HepG2 (cell line): ENCODE measurements at regions not wholly inside any gene's neighbourhood (a gene's known extent, or its start where the extent isn't known, plus 50 kb on each side); places are given as distances from the start of the nearest gene placed in this dataset.
A peak's percentile ranks its signal among the peaks of the same experiment; 100 is the strongest.

ENCODE experiments used
- ARNTL ChIP-seq: sonication (generic); formaldehyde crosslinking; IDR thresholded peaks from 2 replicates; pipeline ENCODE4 v1.4.0; 2020; ENCODE audit warnings: mild to moderate bottlenecking, missing genetic modification reagents
- EP300 ChIP-seq, 3 experiments: sonication (generic) in 1 of 3; formaldehyde crosslinking in 1 of 3; IDR thresholded peaks; 2 replicates each; pipeline versions ENCODE4 v1.5.1 to v1.6.1; 2011 to 2020; ENCODE audit warnings: low read depth in 2 of 3, low read length in 2 of 3, borderline replicate concordance in 1 of 3, improper control_type of control experiment in 1 of 3, mild to moderate bottlenecking in 1 of 3, missing genetic modification reagents in 1 of 3, moderate library complexity in 1 of 3
- HNF4G ChIP-seq, 2 experiments: sonication (generic) in 1 of 2; formaldehyde crosslinking in 1 of 2; IDR thresholded peaks; 2 replicates each; pipeline versions ENCODE4 v1.4.0 to v1.6.1; 2011 to 2020; ENCODE audit warnings: borderline replicate concordance in 2 of 2, low read depth in 2 of 2, mild to moderate bottlenecking in 2 of 2, low read length in 1 of 2, missing genetic modification reagents in 1 of 2, moderate library complexity in 1 of 2
- IKZF4 ChIP-seq: sonication (generic); formaldehyde crosslinking; IDR thresholded peaks from 2 replicates; pipeline ENCODE4 v1.5.1; 2020; ENCODE audit warnings: borderline replicate concordance, mild to moderate bottlenecking, low read depth, missing genetic modification reagents; ENCODE audit errors: not compliant biosample characterization
- ISL2 ChIP-seq: sonication (generic); formaldehyde crosslinking; IDR thresholded peaks from 2 replicates; pipeline ENCODE4 v1.5.0; 2020; ENCODE audit warnings: missing genetic modification reagents
- JDP2 ChIP-seq: sonication (generic); formaldehyde crosslinking; IDR thresholded peaks from 2 replicates; pipeline ENCODE4 v1.8.1; 2022; ENCODE audit warnings: missing genetic modification reagents, borderline replicate concordance
- KDM3A ChIP-seq: IDR thresholded peaks from 2 replicates; pipeline ENCODE4 v1.6.1; 2018; ENCODE audit warnings: low read depth, missing compliant biosample characterization
- RBM22 ChIP-seq: fragments of 200-400 bp; formaldehyde crosslinking; optimal IDR thresholded peaks from 2 replicates; pipeline ENCODE3; 2017; ENCODE audit warnings: mild to moderate bottlenecking, low read length, moderate library complexity
- SMAD3 ChIP-seq: sonication (generic); formaldehyde crosslinking; IDR thresholded peaks from 2 replicates; pipeline ENCODE4 v1.4.0; 2020; ENCODE audit warnings: missing genetic modification reagents
- SOX5 ChIP-seq: IDR thresholded peaks from 2 replicates; pipeline ENCODE4 v1.6.1; 2016; ENCODE audit warnings: borderline replicate concordance
- ZBTB20 ChIP-seq: sonication (generic); formaldehyde crosslinking; IDR thresholded peaks from 2 replicates; pipeline ENCODE4 v1.8.1; 2023; ENCODE audit warnings: missing genetic modification reagents, low read depth, mild to moderate bottlenecking, borderline replicate concordance
- ZNF207 ChIP-seq: fragments of 450-650 bp; IDR thresholded peaks from 2 replicates; pipeline ENCODE4 v1.6.1; 2016; ENCODE audit warnings: antibody characterized with exemption, borderline replicate concordance
- ZNF235 ChIP-seq: sonication (generic); formaldehyde crosslinking; IDR thresholded peaks from 2 replicates; pipeline ENCODE4 v1.8.1; 2023; ENCODE audit warnings: mild to moderate bottlenecking, missing genetic modification reagents, borderline replicate concordance
- ZNF274 ChIP-seq: sonication (generic); formaldehyde crosslinking; IDR thresholded peaks from 2 replicates; pipeline ENCODE4 v1.5.1; 2020; ENCODE audit warnings: mild to moderate bottlenecking, missing genetic modification reagents
- ZNF296 ChIP-seq: sonication (generic); formaldehyde crosslinking; conservative IDR thresholded peaks from 2 replicates; pipeline ENCODE4 v1.5.0; 2020; ENCODE audit warnings: mild to moderate bottlenecking, missing genetic modification reagents
- ZNF383 ChIP-seq: sonication (generic); formaldehyde crosslinking; IDR thresholded peaks from 2 replicates; pipeline ENCODE4 v1.4.0; 2020; ENCODE audit warnings: missing genetic modification reagents, mild to moderate bottlenecking, borderline replicate concordance
- ZNF598 ChIP-seq: sonication (generic); formaldehyde crosslinking; IDR thresholded peaks from 2 replicates; pipeline ENCODE4 v1.5.1; 2020; ENCODE audit warnings: mild to moderate bottlenecking, missing genetic modification reagents, borderline replicate concordance
- ZSCAN25 ChIP-seq: sonication (generic); formaldehyde crosslinking; IDR thresholded peaks from 2 replicates; pipeline ENCODE4 v1.8.0; 2022; ENCODE audit warnings: mild to moderate bottlenecking, missing genetic modification reagents
- TF ChIP-seq, protein P1 (sequence below): IDR thresholded peaks from 2 replicates; pipeline ENCODE4 v1.6.1; 2012; ENCODE audit warnings: inconsistent platforms
- TF ChIP-seq, protein P2 (sequence below): sonication (generic); formaldehyde crosslinking; IDR thresholded peaks from 2 replicates; pipeline ENCODE4 v1.5.0; 2020; ENCODE audit warnings: missing genetic modification reagents
- TF ChIP-seq, protein P3 (sequence below): sonication (generic); formaldehyde crosslinking; conservative IDR thresholded peaks from 2 replicates; pipeline ENCODE4 v1.4.0; 2020; ENCODE audit warnings: missing genetic modification reagents
- TF ChIP-seq, protein P4 (sequence below): sonication (generic); formaldehyde crosslinking; IDR thresholded peaks from 2 replicates; pipeline ENCODE4 v1.4.0; 2020; ENCODE audit warnings: mild to moderate bottlenecking, missing genetic modification reagents
- TF ChIP-seq, protein P5 (sequence below): sonication (generic); formaldehyde crosslinking; IDR thresholded peaks from 2 replicates; pipeline ENCODE4 v1.8.1; 2022; ENCODE audit warnings: mild to moderate bottlenecking, missing genetic modification reagents

DNA sequence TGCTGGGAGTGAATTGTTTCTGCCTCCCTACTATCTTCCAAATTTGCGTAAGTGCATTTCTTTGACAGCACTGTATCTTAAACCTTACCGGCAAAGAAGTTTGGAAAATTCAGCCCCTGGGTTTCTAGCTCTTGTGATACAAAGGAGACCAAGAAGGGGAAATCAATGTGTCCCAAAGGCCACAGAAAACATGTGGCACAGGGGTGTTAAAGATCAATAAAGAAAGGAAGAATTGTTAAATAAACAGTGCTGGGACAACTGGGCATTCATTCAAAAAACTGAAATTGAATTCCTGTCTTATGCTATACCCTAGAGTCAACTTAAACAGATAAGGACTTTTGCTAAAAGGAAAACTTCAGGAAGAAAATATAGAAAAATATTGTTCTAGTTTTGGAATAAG, 328.1 kb downstream of the MAN2A1 start (continued):
- TF ChIP-seq, protein P1, sequence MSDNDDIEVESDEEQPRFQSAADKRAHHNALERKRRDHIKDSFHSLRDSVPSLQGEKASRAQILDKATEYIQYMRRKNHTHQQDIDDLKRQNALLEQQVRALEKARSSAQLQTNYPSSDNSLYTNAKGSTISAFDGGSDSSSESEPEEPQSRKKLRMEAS = peak; percentile 72; the same call in 1 of the 2 replicates
- 0 out of 2 replicates have a peak, but pooled peaks have one; percentile 15 for TF ChIP-seq HNF4G (IDR thresholded peaks at IDR 0.05; ENCODE audit: borderline replicate concordance, low read depth, low read length)
- TF ChIP-seq HNF4G (CRISPR knock-in tag; IDR thresholded peaks at IDR 0.05; ENCODE audit: borderline replicate concordance, low read depth) = no peak
- TF ChIP-seq, protein P2, sequence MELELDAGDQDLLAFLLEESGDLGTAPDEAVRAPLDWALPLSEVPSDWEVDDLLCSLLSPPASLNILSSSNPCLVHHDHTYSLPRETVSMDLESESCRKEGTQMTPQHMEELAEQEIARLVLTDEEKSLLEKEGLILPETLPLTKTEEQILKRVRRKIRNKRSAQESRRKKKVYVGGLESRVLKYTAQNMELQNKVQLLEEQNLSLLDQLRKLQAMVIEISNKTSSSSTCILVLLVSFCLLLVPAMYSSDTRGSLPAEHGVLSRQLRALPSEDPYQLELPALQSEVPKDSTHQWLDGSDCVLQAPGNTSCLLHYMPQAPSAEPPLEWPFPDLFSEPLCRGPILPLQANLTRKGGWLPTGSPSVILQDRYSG (CRISPR knock-in tag) = no peak
- no peak for TF ChIP-seq ARNTL
- no peak for TF ChIP-seq ZSCAN25 (CRISPR knock-in tag)
- no peak for TF ChIP-seq ZNF207
- no peak for TF ChIP-seq ZNF598 (CRISPR knock-in tag)
- no peak for TF ChIP-seq RBM22
- peak; percentile 73; the same call in 1 of the 2 replicates for TF ChIP-seq SOX5
- TF ChIP-seq EP300 (IDR thresholded peaks at IDR 0.05; ENCODE audit: low read depth in 2 of 2, low read length in 2 of 2) = peak in 1 of 2 experiments; percentile 80; a peak in 2 of 4 replicates
- no peak for TF ChIP-seq EP300 (CRISPR knock-in tag; IDR thresholded peaks at IDR 0.05; ENCODE audit: borderline replicate concordance)
- TF ChIP-seq, protein P3, sequence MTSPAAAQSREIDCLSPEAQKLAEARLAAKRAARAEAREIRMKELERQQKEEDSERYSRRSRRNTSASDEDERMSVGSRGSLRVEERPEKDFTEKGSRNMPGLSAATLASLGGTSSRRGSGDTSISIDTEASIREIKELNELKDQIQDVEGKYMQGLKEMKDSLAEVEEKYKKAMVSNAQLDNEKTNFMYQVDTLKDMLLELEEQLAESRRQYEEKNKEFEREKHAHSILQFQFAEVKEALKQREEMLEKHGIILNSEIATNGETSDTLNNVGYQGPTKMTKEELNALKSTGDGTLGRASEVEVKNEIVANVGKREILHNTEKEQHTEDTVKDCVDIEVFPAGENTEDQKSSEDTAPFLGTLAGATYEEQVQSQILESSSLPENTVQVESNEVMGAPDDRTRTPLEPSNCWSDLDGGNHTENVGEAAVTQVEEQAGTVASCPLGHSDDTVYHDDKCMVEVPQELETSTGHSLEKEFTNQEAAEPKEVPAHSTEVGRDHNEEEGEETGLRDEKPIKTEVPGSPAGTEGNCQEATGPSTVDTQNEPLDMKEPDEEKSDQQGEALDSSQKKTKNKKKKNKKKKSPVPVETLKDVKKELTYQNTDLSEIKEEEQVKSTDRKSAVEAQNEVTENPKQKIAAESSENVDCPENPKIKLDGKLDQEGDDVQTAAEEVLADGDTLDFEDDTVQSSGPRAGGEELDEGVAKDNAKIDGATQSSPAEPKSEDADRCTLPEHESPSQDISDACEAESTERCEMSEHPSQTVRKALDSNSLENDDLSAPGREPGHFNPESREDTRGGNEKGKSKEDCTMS (CRISPR knock-in tag) = no peak
- no peak for TF ChIP-seq ZNF235 (CRISPR knock-in tag)
- no peak for TF ChIP-seq KDM3A
- no peak for TF ChIP-seq ZNF274 (CRISPR knock-in tag)
- no peak for TF ChIP-seq ZBTB20
- TF ChIP-seq, protein P4, sequence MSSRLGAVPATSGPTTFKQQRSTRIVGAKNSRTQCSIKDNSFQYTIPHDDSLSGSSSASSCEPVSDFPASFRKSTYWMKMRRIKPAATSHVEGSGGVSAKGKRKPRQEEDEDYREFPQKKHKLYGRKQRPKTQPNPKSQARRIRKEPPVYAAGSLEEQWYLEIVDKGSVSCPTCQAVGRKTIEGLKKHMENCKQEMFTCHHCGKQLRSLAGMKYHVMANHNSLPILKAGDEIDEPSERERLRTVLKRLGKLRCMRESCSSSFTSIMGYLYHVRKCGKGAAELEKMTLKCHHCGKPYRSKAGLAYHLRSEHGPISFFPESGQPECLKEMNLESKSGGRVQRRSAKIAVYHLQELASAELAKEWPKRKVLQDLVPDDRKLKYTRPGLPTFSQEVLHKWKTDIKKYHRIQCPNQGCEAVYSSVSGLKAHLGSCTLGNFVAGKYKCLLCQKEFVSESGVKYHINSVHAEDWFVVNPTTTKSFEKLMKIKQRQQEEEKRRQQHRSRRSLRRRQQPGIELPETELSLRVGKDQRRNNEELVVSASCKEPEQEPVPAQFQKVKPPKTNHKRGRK (CRISPR knock-in tag) = no peak
- TF ChIP-seq ZNF296 (CRISPR knock-in tag) = no peak
- peak; percentile 69; the same call in 1 of the 2 replicates for TF ChIP-seq SMAD3 (CRISPR knock-in tag)
- no peak for TF ChIP-seq JDP2 (CRISPR knock-in tag)
- peak; percentile 78; the same call in 1 of the 2 replicates for TF ChIP-seq ISL2
- TF ChIP-seq IKZF4 (CRISPR knock-in tag) = no peak
- no peak for TF ChIP-seq ZNF383 (CRISPR knock-in tag)
- TF ChIP-seq, protein P5, sequence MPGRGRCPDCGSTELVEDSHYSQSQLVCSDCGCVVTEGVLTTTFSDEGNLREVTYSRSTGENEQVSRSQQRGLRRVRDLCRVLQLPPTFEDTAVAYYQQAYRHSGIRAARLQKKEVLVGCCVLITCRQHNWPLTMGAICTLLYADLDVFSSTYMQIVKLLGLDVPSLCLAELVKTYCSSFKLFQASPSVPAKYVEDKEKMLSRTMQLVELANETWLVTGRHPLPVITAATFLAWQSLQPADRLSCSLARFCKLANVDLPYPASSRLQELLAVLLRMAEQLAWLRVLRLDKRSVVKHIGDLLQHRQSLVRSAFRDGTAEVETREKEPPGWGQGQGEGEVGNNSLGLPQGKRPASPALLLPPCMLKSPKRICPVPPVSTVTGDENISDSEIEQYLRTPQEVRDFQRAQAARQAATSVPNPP = no peak
